ENCODE measurements at regions not wholly inside any gene's neighbourhood (a gene's known extent, or its start where the extent isn't known, plus 50 kb on each side); places are given as distances from the start of the nearest gene placed in this dataset.
"Not testable (repeated sequence)": the region's sequence is repeated elsewhere in the genome, so short reads cannot be mapped to it uniquely, and the experiment has no call there.

GRCh38 chr2:107725824-107726223 lies 100.9 kb upstream of the RGPD4 start:
- TF ChIP-seq USF1 (IDR thresholded peaks at IDR 0.05; ENCODE audit: borderline replicate concordance, low read depth); TAF1 (IDR thresholded peaks at IDR 0.05; ENCODE audit: borderline replicate concordance, low read depth, low read length); REST (IDR thresholded peaks at IDR 0.05; ENCODE audit: low read depth, low read length); POLR2AphosphoS5 (IDR thresholded peaks at IDR 0.05; ENCODE audit: low read depth, low read length); CTCF (IDR thresholded peaks at IDR 0.05); SMC3 (IDR thresholded peaks at IDR 0.05; ENCODE audit: low read depth, low read length); NFIC (IDR thresholded peaks at IDR 0.05; ENCODE audit: borderline replicate concordance); RAD21 (IDR thresholded peaks at IDR 0.05; ENCODE audit: low read length); GABPA (IDR thresholded peaks at IDR 0.05; ENCODE audit: low read depth); RFX5 (IDR thresholded peaks at IDR 0.05; ENCODE audit: low read length): not testable (repeated sequence)

All from SK-N-SH (cell line).